ENCODE measurements at regions not wholly inside any gene's neighbourhood (a gene's known extent, or its start where the extent isn't known, plus 50 kb on each side); places are given as distances from the start of the nearest gene placed in this dataset.

- DNase-seq (ENCODE audit: low read depth), result peak; percentile 27
- TF ChIP-seq CTCF (IDR thresholded peaks at IDR 0.05; ENCODE audit: low read length, missing control alignments), result no peak
- H3K4me3 ChIP-seq (replicated peaks; ENCODE audit: low read depth, low read length), result no peak overlapping the region
Observed at GRCh38 chr4:22202975-22203710, 254.6 kb upstream of the KCNIP4 start.

- peak; percentile 27 for DNase-seq (ENCODE audit: low read depth)
- H3K4me3 ChIP-seq (replicated peaks; ENCODE audit: low read depth, low read length), result no peak overlapping the region
- no peak for TF ChIP-seq CTCF (IDR thresholded peaks at IDR 0.05; ENCODE audit: low read length, missing control alignments)
Observed at GRCh38 chr4:22202246-22202974, 253.8 kb upstream of the KCNIP4 start.

- no peak for TF ChIP-seq CTCF (IDR thresholded peaks at IDR 0.05; ENCODE audit: low read length, missing control alignments)
- no peak for DNase-seq (ENCODE audit: low read depth)
- no peak overlapping the region for H3K4me3 ChIP-seq (replicated peaks; ENCODE audit: low read depth, low read length)
Observed at GRCh38 chr4:22201256-22201655, 252.7 kb upstream of the KCNIP4 start.

- no peak for DNase-seq (ENCODE audit: low read depth)
- TF ChIP-seq CTCF (IDR thresholded peaks at IDR 0.05; ENCODE audit: low read length, missing control alignments), result no peak
- no peak overlapping the region for H3K4me3 ChIP-seq (replicated peaks; ENCODE audit: low read depth, low read length)
Observed at GRCh38 chr4:22196551-22196950, 248.0 kb upstream of the KCNIP4 start.

GRCh38 chr4:22192084-22192511, 243.5 kb upstream of the KCNIP4 start:
- H3K4me3 ChIP-seq (replicated peaks; ENCODE audit: low read depth, low read length), result no peak overlapping the region
- peak; percentile 31 for DNase-seq (ENCODE audit: low read depth)
- no peak for TF ChIP-seq CTCF (IDR thresholded peaks at IDR 0.05; ENCODE audit: low read length, missing control alignments)

- no peak for TF ChIP-seq CTCF (IDR thresholded peaks at IDR 0.05; ENCODE audit: low read length, missing control alignments)
- DNase-seq (ENCODE audit: low read depth), result no peak
- no peak overlapping the region for H3K4me3 ChIP-seq (replicated peaks; ENCODE audit: low read depth, low read length)
Observed at GRCh38 chr4:22191565-22191964, 243.0 kb upstream of the KCNIP4 start.

Measured in fibroblast of pulmonary artery (primary cell).